ENCODE measurements at regions not wholly inside any gene's neighbourhood (a gene's known extent, or its start where the extent isn't known, plus 50 kb on each side); places are given as distances from the start of the nearest gene placed in this dataset.
"Not testable (repeated sequence)": the region's sequence is repeated elsewhere in the genome, so short reads cannot be mapped to it uniquely, and the experiment has no call there.

GRCh38 chr7:10604128-10604527 is 369.5 kb upstream of the PHF14 start:
- no peaks in the 10 kb centered on the region for H3K4me1 ChIP-seq (ENCODE audit: control insufficient read depth, low read depth, low read length)
- no peak overlapping the region for H3K9ac ChIP-seq (ENCODE audit: low read length)
- H3K27me3 ChIP-seq (ENCODE audit: control insufficient read depth, insufficient read depth, low read length) = no peaks in the 10 kb centered on the region
- H3K9me3 ChIP-seq (ENCODE audit: control insufficient read depth, low read depth, low read length) = no peaks in the 10 kb centered on the region
- H3K4me3 ChIP-seq (ENCODE audit: low read length) = no peak overlapping the region
- no peak overlapping the region for H3K27ac ChIP-seq (ENCODE audit: low read length)
- H3K36me3 ChIP-seq (ENCODE audit: control insufficient read depth, low read depth, low read length) = no peaks in the 10 kb centered on the region

- Histone ChIP-seq H3K27ac (ENCODE audit: low read length) (no peak overlapping the region), H3K36me3 (ENCODE audit: control insufficient read depth, low read depth, low read length) (no peaks in the 10 kb centered on the region), H3K4me3 (ENCODE audit: low read length) (no peak overlapping the region), H3K9me3 (ENCODE audit: control insufficient read depth, low read depth, low read length) (no peaks in the 10 kb centered on the region), H3K9ac (ENCODE audit: low read length) (no peak overlapping the region), H3K27me3 (ENCODE audit: control insufficient read depth, insufficient read depth, low read length) (no peaks in the 10 kb centered on the region), H3K4me1 (ENCODE audit: control insufficient read depth, low read depth, low read length) (no peaks in the 10 kb centered on the region)
Measured at GRCh38 chr7:10612950-10613349, 360.7 kb upstream of the PHF14 start.

- Histone ChIP-seq H3K9ac (ENCODE audit: low read length) (no peak overlapping the region), H3K27ac (ENCODE audit: low read length) (no peak overlapping the region), H3K36me3 (ENCODE audit: control insufficient read depth, low read depth, low read length) (no peaks in the 10 kb centered on the region), H3K4me1 (ENCODE audit: control insufficient read depth, low read depth, low read length) (peaks cover 14% of the 10 kb centered on the region), H3K4me3 (ENCODE audit: low read length) (no peak overlapping the region), H3K27me3 (ENCODE audit: control insufficient read depth, insufficient read depth, low read length) (no peaks in the 10 kb centered on the region), H3K9me3 (ENCODE audit: control insufficient read depth, low read depth, low read length) (no peaks in the 10 kb centered on the region)
Measured at GRCh38 chr7:10618953-10619352, 354.7 kb upstream of the PHF14 start.

GRCh38 chr7:10632712-10633111 is 341.0 kb upstream of the PHF14 start:
- Histone ChIP-seq H3K27ac (ENCODE audit: low read length) (no peak overlapping the region), H3K4me3 (ENCODE audit: low read length) (no peak overlapping the region), H3K9ac (ENCODE audit: low read length) (no peak overlapping the region), H3K4me1 (ENCODE audit: control insufficient read depth, low read depth, low read length) (no peaks in the 10 kb centered on the region), H3K36me3 (ENCODE audit: control insufficient read depth, low read depth, low read length) (no peaks in the 10 kb centered on the region), H3K27me3 (ENCODE audit: control insufficient read depth, insufficient read depth, low read length) (no peaks in the 10 kb centered on the region), H3K9me3 (ENCODE audit: control insufficient read depth, low read depth, low read length) (no peaks in the 10 kb centered on the region)

- H3K9me3 ChIP-seq (ENCODE audit: control insufficient read depth, low read depth, low read length) = no peaks in the 10 kb centered on the region
- no peak overlapping the region for H3K4me3 ChIP-seq (ENCODE audit: low read length)
- H3K9ac ChIP-seq (ENCODE audit: low read length) = no peak overlapping the region
- H3K4me1 ChIP-seq (ENCODE audit: control insufficient read depth, low read depth, low read length) = no peaks in the 10 kb centered on the region
- H3K36me3 ChIP-seq (ENCODE audit: control insufficient read depth, low read depth, low read length) = no peaks in the 10 kb centered on the region
- H3K27me3 ChIP-seq (ENCODE audit: control insufficient read depth, insufficient read depth, low read length) = no peaks in the 10 kb centered on the region
- H3K27ac ChIP-seq (ENCODE audit: low read length) = no peak overlapping the region
Measured at GRCh38 chr7:10634239-10634638, 339.4 kb upstream of the PHF14 start.

GRCh38 chr7:10637991-10638390 is 335.7 kb upstream of the PHF14 start:
- H3K9ac ChIP-seq (ENCODE audit: low read length) = no peak overlapping the region
- no peak overlapping the region for H3K4me3 ChIP-seq (ENCODE audit: low read length)
- no peaks in the 10 kb centered on the region for H3K4me1 ChIP-seq (ENCODE audit: control insufficient read depth, low read depth, low read length)
- H3K27me3 ChIP-seq (ENCODE audit: control insufficient read depth, insufficient read depth, low read length) = no peaks in the 10 kb centered on the region
- no peak overlapping the region for H3K27ac ChIP-seq (ENCODE audit: low read length)
- no peaks in the 10 kb centered on the region for H3K36me3 ChIP-seq (ENCODE audit: control insufficient read depth, low read depth, low read length)
- no peaks in the 10 kb centered on the region for H3K9me3 ChIP-seq (ENCODE audit: control insufficient read depth, low read depth, low read length)

GRCh38 chr7:10643545-10643944 is 330.1 kb upstream of the PHF14 start:
- no peak overlapping the region for H3K27ac ChIP-seq (ENCODE audit: low read length)
- H3K36me3 ChIP-seq (ENCODE audit: control insufficient read depth, low read depth, low read length) = no peaks in the 10 kb centered on the region
- H3K4me1 ChIP-seq (ENCODE audit: control insufficient read depth, low read depth, low read length) = no peaks in the 10 kb centered on the region
- H3K9me3 ChIP-seq (ENCODE audit: control insufficient read depth, low read depth, low read length) = no peaks in the 10 kb centered on the region
- no peaks in the 10 kb centered on the region for H3K27me3 ChIP-seq (ENCODE audit: control insufficient read depth, insufficient read depth, low read length)
- H3K9ac ChIP-seq (ENCODE audit: low read length) = no peak overlapping the region
- H3K4me3 ChIP-seq (ENCODE audit: low read length) = no peak overlapping the region

- Histone ChIP-seq H3K4me1 (ENCODE audit: control insufficient read depth, low read depth, low read length) (no peaks in the 10 kb centered on the region), H3K36me3 (ENCODE audit: control insufficient read depth, low read depth, low read length) (no peaks in the 10 kb centered on the region), H3K27ac (ENCODE audit: low read length) (no peak overlapping the region), H3K4me3 (ENCODE audit: low read length) (no peak overlapping the region), H3K9ac (ENCODE audit: low read length) (no peak overlapping the region), H3K27me3 (ENCODE audit: control insufficient read depth, insufficient read depth, low read length) (no peaks in the 10 kb centered on the region), H3K9me3 (ENCODE audit: control insufficient read depth, low read depth, low read length) (no peaks in the 10 kb centered on the region)
Measured at GRCh38 chr7:10644849-10645248, 328.8 kb upstream of the PHF14 start.

GRCh38 chr7:10646194-10646593 is 327.5 kb upstream of the PHF14 start:
- no peaks in the 10 kb centered on the region for H3K36me3 ChIP-seq (ENCODE audit: control insufficient read depth, low read depth, low read length)
- H3K27ac ChIP-seq (ENCODE audit: low read length) = no peak overlapping the region
- H3K4me1 ChIP-seq (ENCODE audit: control insufficient read depth, low read depth, low read length) = no peaks in the 10 kb centered on the region
- H3K4me3 ChIP-seq (ENCODE audit: low read length) = no peak overlapping the region
- H3K27me3 ChIP-seq (ENCODE audit: control insufficient read depth, insufficient read depth, low read length) = no peaks in the 10 kb centered on the region
- no peaks in the 10 kb centered on the region for H3K9me3 ChIP-seq (ENCODE audit: control insufficient read depth, low read depth, low read length)
- H3K9ac ChIP-seq (ENCODE audit: low read length) = no peak overlapping the region

GRCh38 chr7:10648289-10648688 is 325.4 kb upstream of the PHF14 start:
- Histone ChIP-seq H3K4me3 (ENCODE audit: low read length) (no peak overlapping the region), H3K27me3 (ENCODE audit: control insufficient read depth, insufficient read depth, low read length) (no peaks in the 10 kb centered on the region), H3K9ac (ENCODE audit: low read length) (no peak overlapping the region), H3K4me1 (ENCODE audit: control insufficient read depth, low read depth, low read length) (no peaks in the 10 kb centered on the region), H3K36me3 (ENCODE audit: control insufficient read depth, low read depth, low read length) (no peaks in the 10 kb centered on the region), H3K9me3 (ENCODE audit: control insufficient read depth, low read depth, low read length) (no peaks in the 10 kb centered on the region), H3K27ac (ENCODE audit: low read length) (no peak overlapping the region)

- not testable (repeated sequence) for H3K4me1 ChIP-seq (ENCODE audit: control insufficient read depth, low read depth, low read length); H3K36me3 ChIP-seq (ENCODE audit: control insufficient read depth, low read depth, low read length); H3K27ac ChIP-seq (ENCODE audit: low read length); H3K4me3 ChIP-seq (ENCODE audit: low read length); H3K9me3 ChIP-seq (ENCODE audit: control insufficient read depth, low read depth, low read length); H3K27me3 ChIP-seq (ENCODE audit: control insufficient read depth, insufficient read depth, low read length); H3K9ac ChIP-seq (ENCODE audit: low read length)
Measured at GRCh38 chr7:10649120-10649519, 324.6 kb upstream of the PHF14 start.

- Histone ChIP-seq H3K27me3 (ENCODE audit: control insufficient read depth, insufficient read depth, low read length) (no peaks in the 10 kb centered on the region), H3K27ac (ENCODE audit: low read length) (no peak overlapping the region), H3K4me1 (ENCODE audit: control insufficient read depth, low read depth, low read length) (peaks cover 13% of the 10 kb centered on the region), H3K9me3 (ENCODE audit: control insufficient read depth, low read depth, low read length) (no peaks in the 10 kb centered on the region), H3K4me3 (ENCODE audit: low read length) (no peak overlapping the region), H3K36me3 (ENCODE audit: control insufficient read depth, low read depth, low read length) (no peaks in the 10 kb centered on the region), H3K9ac (ENCODE audit: low read length) (no peak overlapping the region)
Measured at GRCh38 chr7:10655031-10655430, 318.6 kb upstream of the PHF14 start.
